Colonic mucosa (tissue), 4 donors: ENCODE measurements at regions not wholly inside any gene's neighbourhood (a gene's known extent, or its start where the extent isn't known, plus 50 kb on each side); places are given as distances from the start of the nearest gene placed in this dataset.

Experiments used
- DNase-seq: peaks from one replicate; pipeline ENCODE4 v3.0.0-alpha.2; 2020
- H3K27ac ChIP-seq: fragments of 200-600 bp; one replicate; pipeline ENCODE4 v1.8.0; 2021
- H3K27me3 ChIP-seq: fragments of 200-600 bp; one replicate; pipeline ENCODE4 v1.8.0; 2021
- H3K36me3 ChIP-seq: fragments of 200-600 bp; one replicate; pipeline ENCODE4 v1.8.0; 2021
- H3K4me1 ChIP-seq: fragments of 200-600 bp; one replicate; pipeline ENCODE4 v1.8.0; 2021; ENCODE audit warnings: mild to moderate bottlenecking
- H3K4me3 ChIP-seq: fragments of 200-600 bp; one replicate; pipeline ENCODE4 v1.8.0; 2021
- H3K9ac ChIP-seq, 2 donors: one replicate each; pipeline ENCODE4 v1.7.0; 2013; ENCODE audit warnings: control low read depth in 2 of 2, low read depth in 2 of 2, low read length in 2 of 2
- H3K9me3 ChIP-seq: fragments of 200-600 bp; one replicate; pipeline ENCODE4 v1.8.0; 2021
- CTCF ChIP-seq: fragments of 200-600 bp; IDR thresholded peaks from one replicate; pipeline ENCODE4 v1.8.0; 2022; ENCODE audit warnings: antibody characterized with exemption, mild to moderate bottlenecking
- intact Hi-C: fragments of 100-400 bp; cut with DNase I; formaldehyde crosslinking; loops from one replicate; pipeline ENCODE4 v1.14.1; 2022
- donor health status: healthy.
- donor health status: DM: no; HTN: no; CAD: no.
- donor health status: DM: no; HTN: no; CAD: no.

- intact Hi-C loops, result no loop called here
- Histone ChIP-seq H3K4me3 (no peak overlapping the region), H3K36me3 (no peaks in the 10 kb centered on the region), H3K27me3 (no peaks in the 10 kb centered on the region), H3K27ac (no peak overlapping the region), H3K9ac (no peak overlapping the region), H3K4me1 (no peaks in the 10 kb centered on the region), H3K9me3 (no peaks in the 10 kb centered on the region)
- TF ChIP-seq CTCF, result no peak
- DNase-seq, result no peak
These were observed 545.0 kb downstream of the OTOL1 start for GRCh38 chr3:162041622-162042021.

GRCh38 chr3:162052636-162053035 is 556.0 kb downstream of the OTOL1 start:
- Histone ChIP-seq H3K4me1 (no peaks in the 10 kb centered on the region), H3K36me3 (no peaks in the 10 kb centered on the region), H3K27me3 (no peaks in the 10 kb centered on the region), H3K9me3 (no peaks in the 10 kb centered on the region), H3K9ac (no peak overlapping the region), H3K4me3 (no peak overlapping the region), H3K27ac (no peak overlapping the region)
- intact Hi-C loops, result no loop called here
- DNase-seq, result no peak
- TF ChIP-seq CTCF, result no peak

- intact Hi-C loops, result no loop called here
- H3K27ac ChIP-seq, result no peak overlapping the region
- H3K27me3 ChIP-seq, result no peaks in the 10 kb centered on the region
- H3K4me3 ChIP-seq, result no peak overlapping the region
- no peak for DNase-seq
- no peak for TF ChIP-seq CTCF
- no peaks in the 10 kb centered on the region for H3K9me3 ChIP-seq
- no peaks in the 10 kb centered on the region for H3K4me1 ChIP-seq
- H3K9ac ChIP-seq, result no peak overlapping the region
- no peaks in the 10 kb centered on the region for H3K36me3 ChIP-seq
These were observed 576.1 kb downstream of the OTOL1 start for GRCh38 chr3:162072656-162073164.

- H3K36me3 ChIP-seq, result no peaks in the 10 kb centered on the region
- H3K9ac ChIP-seq, result no peak overlapping the region
- H3K9me3 ChIP-seq, result no peaks in the 10 kb centered on the region
- no peak for TF ChIP-seq CTCF
- H3K4me3 ChIP-seq, result no peak overlapping the region
- no peaks in the 10 kb centered on the region for H3K4me1 ChIP-seq
- H3K27me3 ChIP-seq, result no peaks in the 10 kb centered on the region
- no peak overlapping the region for H3K27ac ChIP-seq
- intact Hi-C loops, result no loop called here
- no peak for DNase-seq
These were observed 576.9 kb downstream of the OTOL1 start for GRCh38 chr3:162073422-162073975.

GRCh38 chr3:162077108-162077507 is 580.5 kb downstream of the OTOL1 start:
- no peak for TF ChIP-seq CTCF
- intact Hi-C loops, result no loop called here
- no peak overlapping the region for H3K4me3 ChIP-seq
- no peak overlapping the region for H3K27ac ChIP-seq
- no peaks in the 10 kb centered on the region for H3K27me3 ChIP-seq
- H3K4me1 ChIP-seq, result no peaks in the 10 kb centered on the region
- H3K9me3 ChIP-seq, result no peaks in the 10 kb centered on the region
- no peak overlapping the region for H3K9ac ChIP-seq
- no peak for DNase-seq
- H3K36me3 ChIP-seq, result no peaks in the 10 kb centered on the region
